ENCODE measurements at regions not wholly inside any gene's neighbourhood (a gene's known extent, or its start where the extent isn't known, plus 50 kb on each side); places are given as distances from the start of the nearest gene placed in this dataset.

GRCh38 chr9:100686420-100686819 is 108.5 kb downstream of the CAVIN4 start:
- no peak for TF ChIP-seq SIX5 (IDR thresholded peaks at IDR 0.05; ENCODE audit: low read depth, low read length, severe bottlenecking)
- no peak for TF ChIP-seq CTCF (IDR thresholded peaks at IDR 0.05 in 2 of 3, conservative IDR thresholded peaks at IDR 0.05 in 1 of 3; ENCODE audit: control insufficient read depth in 2 of 3, extremely low read depth in 1 of 3, insufficient read depth in 1 of 3, low read depth in 3 of 3, low read length in 3 of 3)
- TF ChIP-seq STAT1 (conservative IDR thresholded peaks at IDR 0.05): no peak
- TF ChIP-seq GABPA (IDR thresholded peaks at IDR 0.05; ENCODE audit: low read depth): no peak
